GM19395 (cell line): ENCODE measurements at regions not wholly inside any gene's neighbourhood (a gene's known extent, or its start where the extent isn't known, plus 50 kb on each side); places are given as distances from the start of the nearest gene placed in this dataset.

Experiments
- ATAC-seq: cut with Tn5 transposase; IDR thresholded peaks from one replicate; pipeline ENCODE4 v1.9.1; 2021; ENCODE audit warnings: mild to moderate bottlenecking, moderate library complexity; ENCODE audit not compliant: unreplicated experiment

DNA sequence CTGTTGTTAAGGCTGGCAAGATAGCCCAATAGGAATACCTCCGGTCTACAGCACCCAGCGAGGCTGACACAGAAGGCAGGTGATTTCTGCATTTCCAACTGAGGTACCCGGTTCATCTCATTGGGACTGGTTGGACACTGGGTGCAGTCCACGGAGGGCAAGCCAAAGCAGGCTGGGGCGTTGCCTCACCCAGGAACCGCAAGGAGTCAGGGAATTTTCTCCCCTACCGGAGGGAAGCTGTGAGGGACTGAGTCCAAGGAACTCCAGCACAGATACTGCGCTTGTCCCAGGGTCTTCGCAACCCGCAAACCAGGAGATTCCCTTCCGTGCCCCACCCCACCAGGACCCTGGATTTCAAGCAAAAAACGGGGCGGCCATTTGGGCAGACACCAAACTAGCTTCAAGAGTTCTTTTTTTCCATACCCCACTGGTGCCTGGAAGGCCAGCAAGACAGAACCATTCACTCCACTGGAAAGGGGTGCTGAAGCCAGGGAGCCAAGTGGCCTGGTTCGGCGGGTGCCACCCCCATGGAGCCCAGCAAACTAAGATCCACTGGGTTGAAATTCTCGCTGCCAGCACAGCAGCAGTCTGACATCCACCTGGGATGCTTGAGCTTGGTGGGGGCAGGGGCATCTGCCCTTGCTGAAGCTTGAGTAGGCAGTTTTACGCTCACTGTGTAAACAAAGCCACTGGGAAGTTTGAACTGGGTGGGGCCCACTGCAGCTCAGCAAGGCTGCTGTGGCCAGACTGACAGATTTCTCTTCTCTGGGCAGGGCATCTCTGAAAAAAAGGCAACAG lies 647.2 kb downstream of the BNC2 start:
- ATAC-seq = no peak

DNA sequence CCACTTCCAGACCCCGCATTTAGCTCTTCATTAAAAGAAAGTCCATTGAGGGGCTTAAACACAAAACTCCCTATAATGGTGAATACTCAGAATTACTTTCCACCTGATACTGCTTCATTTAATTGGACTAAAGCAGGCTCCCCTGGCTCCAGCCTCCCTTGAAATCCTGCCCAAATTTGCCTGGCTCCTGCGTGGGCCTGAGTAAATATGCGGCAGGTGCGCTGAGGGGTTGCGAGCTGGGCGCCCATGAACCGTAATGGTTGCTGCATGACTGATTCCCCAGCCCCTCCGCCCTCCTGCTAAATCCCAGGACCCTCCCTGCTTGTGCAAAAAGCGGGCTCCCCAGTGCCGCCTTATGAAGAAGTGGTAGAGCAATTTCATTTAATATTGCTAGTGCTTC lies 639.7 kb downstream of the BNC2 start:
- ATAC-seq = no peak

DNA sequence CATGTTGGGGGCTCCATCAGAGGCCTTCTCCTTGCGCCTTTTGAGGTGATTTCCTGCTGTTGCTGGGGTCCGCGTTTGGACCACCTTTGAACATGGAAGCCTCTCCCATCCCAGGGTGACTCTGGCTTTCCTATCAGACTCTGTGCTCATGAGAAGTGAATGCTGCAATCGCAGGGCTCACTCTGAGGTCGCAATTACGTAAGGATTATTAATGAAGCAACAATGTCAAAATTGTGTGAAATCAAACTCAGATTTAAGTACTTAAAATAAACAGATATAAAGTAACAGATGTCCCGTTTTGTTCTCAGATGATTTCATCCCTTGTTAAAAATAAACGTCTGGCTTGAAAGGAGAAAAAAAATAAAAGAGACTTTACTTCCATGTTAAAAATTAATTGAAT lies 634.2 kb downstream of the BNC2 start:
- no peak for ATAC-seq

DNA sequence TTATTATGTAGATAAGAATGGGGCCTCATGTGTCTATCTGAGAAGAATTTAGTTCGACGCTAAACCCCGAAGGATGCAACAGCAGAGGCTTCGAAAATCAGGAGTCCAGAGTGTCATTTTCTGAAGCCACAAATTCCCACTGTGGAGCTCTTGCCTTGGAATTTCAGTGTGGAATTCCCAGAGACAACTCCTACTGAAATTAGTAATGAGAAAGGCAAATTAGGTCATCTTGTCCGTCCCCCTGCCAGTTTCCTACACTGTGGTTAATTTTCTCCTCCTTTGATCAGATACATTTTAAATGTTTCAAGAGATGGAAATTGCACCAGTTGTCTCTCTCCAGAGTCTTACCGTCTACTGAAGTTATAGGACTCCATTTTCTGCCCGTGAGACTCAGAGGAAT lies 633.6 kb downstream of the BNC2 start:
- ATAC-seq = no peak

DNA sequence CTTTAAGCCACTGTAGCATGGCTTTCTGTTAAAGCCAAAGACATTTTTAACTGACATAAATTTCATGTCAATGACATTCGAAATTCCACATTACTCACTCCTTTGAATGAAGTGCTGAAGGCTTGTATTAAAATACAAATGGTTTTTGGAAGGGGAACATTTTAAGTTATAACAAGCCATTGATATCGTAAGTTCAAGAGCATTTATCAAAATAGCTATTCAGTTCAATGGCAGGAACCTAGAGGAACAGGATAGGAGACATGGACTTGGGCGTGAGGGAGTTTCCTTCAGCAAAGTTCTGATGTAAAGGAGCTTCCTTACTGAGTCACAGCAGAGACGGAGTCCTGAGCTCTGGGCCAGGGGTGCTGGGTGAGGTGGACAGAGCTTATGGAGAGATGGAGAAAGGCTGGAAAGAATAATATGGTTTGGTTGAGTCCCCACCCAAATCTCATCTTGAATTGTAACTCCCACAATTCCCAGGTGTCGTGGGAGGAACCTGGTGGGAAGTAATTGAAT lies 631.8 kb downstream of the BNC2 start:
- no peak for ATAC-seq

DNA sequence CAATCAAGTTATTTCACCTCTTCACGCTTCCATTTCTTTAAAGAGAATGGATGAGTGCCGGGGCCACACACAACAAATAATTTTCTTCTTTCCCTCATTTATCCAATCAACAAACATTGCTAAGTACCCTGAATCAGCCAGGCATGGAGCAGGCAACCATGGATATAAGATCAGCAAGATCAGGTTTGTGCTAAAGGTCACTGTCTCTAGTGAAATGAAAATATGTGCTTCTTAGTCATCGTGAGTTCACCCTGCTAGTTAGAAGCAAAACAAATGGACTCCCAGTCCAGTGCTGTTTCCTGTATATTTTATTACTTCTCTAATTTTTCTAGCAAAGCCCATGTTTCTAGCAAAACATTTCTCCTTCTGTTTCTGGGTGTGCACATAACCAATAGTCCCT lies 629.2 kb downstream of the BNC2 start:
- ATAC-seq = no peak

DNA sequence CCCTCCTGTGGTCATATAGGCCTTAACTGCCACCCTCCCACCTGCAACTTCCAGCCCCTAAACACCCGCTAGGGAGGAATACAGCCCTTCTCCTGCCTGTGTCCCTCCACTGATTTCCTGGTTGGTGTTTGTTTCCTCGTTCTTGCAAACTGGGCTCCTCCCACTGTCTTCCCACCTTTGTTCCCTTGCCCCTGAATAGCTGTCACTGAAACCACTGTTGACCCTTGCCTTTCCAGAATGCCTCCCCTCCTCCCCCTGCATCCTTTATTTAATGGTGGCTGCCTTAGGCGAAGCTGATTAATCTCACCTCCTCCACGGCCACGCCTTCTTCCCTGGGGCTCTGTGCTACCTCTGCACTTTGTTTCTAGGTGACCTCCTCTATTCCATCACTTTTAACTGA lies 626.7 kb downstream of the BNC2 start:
- no peak for ATAC-seq

DNA sequence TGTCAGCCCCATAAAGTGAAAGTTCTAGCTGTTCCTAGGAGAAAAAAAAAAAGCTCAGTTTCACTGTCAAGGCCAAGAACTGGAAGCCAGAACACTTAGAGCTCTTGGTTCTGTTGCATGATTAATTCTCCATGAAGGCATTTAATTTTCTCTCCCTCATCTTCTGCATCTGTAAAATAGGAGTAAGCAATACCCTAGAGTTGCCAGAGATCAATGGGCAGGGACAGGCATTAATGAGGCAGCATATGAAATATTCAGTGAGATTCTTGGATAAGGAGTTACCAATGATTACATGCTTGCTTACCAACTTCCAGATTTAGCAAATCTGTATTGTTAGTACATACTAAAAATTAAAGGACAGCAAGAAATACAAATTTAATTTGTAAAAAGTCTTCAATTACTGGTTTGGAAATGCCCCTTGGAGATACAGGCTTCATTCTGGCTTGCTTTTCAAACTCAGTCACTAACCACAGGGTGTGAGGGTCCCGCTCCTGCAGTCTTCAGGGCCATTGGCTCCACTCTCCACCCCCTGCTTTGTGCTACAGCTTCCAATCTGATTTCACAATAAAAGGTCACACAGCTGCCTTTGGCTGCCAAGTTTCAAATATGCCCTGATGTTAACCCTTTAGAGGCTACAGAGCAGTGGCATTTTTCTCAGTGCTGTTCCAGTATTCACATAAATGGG lies 624.6 kb downstream of the BNC2 start:
- no peak for ATAC-seq

DNA sequence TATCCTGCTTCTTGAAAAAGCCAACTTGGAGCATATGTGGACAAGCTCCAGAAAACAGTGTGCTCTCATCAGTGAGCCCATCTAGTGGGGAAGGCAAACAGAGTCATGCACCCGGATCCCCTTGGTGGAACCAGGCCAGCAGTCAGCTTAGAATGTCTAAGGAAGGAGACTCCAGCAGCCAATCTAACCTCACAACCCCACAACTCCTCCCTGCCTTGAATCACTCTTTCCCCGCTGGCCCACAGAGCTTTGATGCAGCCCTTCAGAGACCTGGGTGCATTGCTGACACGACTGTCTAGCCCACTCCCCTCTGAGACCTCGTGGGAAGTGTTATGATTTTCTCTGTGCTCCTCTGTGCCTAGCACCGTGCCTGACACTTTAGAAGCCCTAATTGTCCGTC lies 623.7 kb downstream of the BNC2 start:
- no peak for ATAC-seq

DNA sequence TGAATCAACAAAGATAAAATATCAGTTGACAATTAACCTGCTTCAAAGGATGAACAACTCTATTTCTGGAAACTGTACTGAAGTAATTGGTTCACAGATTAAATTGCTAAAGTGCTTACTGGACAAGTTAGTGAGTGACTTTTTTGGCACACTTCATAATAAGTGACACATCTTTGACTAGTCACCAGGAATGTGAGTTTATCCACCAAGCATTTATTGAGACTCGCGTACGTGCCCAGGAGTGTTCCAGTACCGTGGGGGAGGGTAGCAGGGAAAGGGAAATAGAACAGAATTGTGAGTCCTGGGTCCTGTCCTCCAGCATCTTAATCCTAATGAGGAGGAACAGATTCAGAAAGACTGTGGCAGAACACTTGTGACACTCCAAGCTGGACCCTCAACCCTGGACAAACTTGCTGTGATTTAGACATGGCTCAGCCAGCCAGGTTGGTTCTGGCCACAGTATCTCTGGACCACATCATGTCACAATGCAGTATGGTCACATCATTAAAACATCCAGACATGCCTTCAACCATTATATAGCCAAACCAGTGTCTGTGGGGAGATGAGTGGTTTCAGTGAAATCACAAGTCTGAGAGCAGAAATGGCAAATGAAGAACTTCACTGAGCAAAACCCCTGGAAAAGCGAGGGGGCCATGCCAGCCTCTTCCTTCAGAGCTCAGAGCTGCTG lies 623.1 kb downstream of the BNC2 start:
- no peak for ATAC-seq

DNA sequence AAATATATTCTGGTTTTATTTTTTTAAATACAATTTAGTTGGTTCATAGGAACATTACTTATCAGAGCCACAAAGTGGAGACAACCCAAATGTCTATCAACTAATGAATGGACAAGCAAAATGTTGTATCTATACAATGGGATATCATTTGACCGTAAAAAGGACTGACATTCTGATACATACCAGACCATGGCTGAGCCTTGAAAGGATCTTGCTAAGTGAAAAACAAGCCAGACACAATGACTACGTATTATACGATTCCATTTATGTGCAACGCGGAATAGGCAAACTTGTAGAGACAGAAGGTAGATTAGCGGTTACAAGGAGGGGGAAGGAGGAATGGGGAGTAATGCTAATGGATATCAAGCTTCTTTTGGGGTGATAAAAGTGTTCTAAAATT lies 621.6 kb downstream of the BNC2 start:
- ATAC-seq = no peak

DNA sequence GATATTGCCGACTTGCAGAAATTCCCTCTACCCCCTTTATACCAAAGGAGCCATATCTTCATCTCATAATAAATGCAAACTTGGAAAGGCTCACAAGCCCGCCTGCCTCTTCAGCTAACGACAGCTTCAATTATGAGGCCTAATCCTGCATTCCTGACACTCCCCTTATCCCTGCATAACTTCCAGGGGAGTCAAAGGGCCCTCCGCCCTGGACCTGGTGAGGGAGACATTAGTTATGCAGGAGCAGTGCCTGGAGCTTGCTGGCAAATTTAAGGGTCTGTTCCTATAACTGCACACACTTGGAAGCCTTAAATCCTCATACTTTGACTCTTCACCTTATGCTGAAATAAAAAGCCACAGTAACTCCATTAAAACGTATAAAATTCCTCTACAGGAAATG lies 617.9 kb downstream of the BNC2 start:
- ATAC-seq = no peak

DNA sequence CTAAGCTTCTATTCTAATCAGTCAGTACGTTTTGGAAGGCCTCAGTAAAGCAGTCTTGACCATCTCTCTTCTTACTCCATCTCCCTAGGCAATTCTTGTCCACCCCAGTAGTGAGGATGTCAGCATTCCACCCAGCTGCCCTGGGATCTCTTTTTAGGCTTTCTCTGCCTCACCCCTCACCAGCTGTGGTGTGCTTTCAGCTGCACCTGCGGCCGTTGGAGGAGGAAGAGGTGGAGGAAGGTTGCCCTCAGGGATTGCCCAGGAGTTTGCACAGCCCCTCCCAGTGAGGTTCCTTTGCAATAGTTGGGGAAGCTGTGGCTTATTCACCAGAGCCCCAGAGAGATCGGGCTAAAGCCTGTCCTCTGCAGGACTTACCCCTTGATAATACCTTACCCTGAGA lies 615.8 kb downstream of the BNC2 start:
- no peak for ATAC-seq

DNA sequence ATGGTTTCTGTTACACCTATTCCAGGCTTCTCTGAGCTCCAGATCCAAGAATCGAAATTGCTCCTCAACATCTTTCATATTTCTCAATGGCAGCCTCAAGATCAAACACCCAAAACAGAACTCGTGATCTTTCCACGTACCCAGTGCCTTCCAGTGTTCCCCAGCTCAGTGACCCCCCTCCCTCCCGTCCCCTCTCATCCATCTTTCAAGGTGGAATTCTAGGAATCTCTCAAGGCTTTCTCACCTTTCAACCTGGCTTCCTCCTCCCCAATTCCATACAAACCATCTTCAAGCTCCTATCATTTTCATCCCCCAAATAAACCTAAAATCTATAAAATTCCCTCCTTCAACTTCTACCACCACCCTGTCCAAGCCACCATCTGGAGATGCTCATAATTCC lies 615.3 kb downstream of the BNC2 start:
- ATAC-seq = no peak

DNA sequence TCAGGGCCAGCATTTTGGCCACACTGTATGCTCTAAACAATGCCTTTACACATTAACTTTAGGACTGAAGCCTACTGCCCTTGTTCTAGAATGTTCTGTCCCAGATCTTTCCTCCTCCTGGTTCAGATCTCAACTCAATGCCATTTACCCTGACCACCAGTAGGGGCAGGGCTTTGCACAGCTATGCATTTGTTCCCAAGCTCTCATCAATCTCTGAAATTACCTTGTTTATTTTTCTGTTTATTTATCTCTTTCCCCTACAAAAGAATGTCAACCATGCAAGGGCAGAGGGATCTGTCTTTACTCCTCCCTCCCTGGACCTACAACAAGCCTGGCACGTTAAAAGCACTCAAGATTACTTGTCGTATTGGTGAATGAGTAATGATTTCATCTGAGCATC lies 612.9 kb downstream of the BNC2 start:
- no peak for ATAC-seq

DNA sequence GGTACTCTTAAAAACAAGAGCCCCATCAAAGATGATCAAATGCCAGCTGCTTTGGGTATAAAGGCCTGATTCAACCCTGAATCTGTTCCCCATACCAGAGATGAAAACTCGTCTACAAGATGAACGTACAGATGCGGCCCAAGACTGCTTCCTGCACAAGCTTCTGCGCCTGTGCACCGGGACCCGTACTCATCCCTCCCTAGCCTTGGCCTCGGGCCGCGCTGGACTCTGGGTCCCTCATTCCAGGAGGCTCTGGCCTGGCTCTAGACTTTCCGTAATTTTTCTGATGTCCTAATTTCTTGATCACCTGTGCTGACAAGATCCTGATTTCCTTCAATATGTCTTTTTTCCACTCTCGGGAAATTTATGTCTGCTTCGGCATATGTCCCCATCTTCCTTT lies 612.3 kb downstream of the BNC2 start:
- ATAC-seq = no peak

DNA sequence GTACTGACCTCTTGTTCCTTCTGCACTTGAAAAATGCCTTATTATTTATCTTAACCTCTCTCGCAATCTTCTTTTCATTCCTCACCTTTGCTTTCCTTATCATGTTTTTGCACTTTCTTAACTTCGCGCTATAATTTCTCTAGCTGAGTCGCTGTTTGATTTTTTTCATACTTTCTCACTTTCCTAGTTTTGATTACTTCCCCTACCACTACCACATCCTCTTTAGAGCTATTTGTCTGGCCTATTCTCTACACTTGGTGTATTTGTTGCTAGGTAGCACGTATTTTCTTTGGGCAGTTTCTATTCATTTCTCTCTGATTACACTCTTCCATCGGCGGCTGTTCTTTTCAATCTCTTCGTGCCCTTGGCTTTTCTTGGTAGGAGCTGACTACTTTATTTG lies 611.8 kb downstream of the BNC2 start:
- no peak for ATAC-seq

DNA sequence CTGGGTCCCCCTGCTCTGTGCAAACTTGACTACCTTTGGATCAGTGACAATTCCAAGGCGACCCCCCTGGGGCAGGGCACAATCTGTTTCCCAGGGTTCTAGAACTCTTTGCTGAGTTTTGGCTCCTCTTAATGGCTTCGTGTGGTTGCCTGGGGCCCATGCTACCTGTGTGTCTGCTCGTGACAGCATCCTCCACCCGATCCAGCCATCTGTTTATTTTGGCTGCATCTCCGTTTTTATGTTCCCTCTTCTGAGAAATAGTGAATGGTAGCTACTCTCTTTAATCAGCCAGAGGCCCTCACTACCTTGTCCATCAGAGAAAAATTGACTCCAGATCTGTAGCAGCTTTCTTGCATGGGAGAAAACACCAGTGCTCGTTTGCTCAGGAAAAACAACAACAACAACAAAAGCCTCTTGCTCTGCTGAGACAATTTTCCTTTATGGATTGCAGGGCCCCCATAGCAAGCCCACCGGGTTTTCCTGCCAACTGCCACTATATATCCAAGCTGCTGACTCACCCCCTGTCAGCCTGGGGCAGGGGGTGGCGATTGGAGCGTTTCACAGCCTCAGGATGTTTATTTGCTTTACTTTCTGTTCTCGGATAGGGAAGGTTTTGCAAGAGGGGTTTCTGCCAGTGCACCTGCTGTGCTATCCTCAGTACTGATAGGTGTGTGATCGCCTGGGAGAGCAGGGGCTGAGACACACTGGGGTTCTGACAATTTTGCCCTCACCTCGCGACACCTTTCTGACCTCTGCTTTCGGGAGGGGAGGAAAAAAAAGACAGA lies 607.8 kb downstream of the BNC2 start:
- ATAC-seq = no peak

DNA sequence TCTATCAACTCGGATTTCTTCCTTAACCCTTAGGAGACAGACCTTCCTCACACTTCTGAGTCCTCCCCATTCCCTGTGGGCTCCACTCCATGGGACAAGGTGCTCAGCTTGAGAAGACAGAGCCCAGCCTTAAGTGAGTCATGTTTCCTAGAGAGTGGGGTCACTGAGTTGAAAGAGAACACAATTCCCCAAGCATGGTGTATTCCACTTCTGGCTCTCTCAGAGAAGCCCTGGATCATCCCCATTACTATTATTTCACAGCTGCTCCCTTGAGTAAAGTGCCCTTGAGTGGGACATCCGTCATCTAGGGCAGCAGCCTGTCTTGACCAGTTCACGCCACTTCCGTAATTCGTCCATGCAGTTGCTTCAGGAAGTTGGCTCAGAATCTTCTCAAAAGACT lies 604.8 kb downstream of the BNC2 start:
- ATAC-seq = no peak

DNA sequence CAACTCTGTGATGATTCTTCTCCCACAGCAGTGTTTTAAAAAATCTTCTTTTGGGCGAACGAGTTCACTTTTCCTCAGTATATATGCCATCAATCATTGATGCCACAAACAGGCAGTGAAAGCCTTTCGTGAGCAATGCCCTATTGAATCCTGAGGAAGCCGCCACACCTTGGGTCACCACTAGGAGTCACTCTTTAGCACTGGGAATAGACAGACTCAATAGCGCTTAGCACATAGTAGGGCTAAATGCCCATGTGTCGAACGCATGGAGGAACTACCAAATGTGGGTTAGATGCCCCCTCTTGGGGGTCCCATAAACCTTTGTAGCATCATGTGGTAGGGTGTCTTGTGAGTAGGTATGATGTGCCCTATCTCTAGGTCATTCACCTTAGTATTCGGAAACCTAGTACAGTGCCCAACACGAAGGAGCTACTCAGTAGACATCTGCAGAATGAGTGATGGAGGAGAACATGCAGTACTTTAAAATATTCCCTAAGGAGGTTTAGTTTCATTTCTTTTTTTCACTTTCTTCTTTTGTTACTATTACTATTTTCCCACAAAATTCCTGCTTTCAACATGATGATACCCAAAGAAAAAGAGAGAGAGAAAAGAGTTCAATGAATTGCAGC lies 603.7 kb downstream of the BNC2 start:
- no peak for ATAC-seq
